GM12878 (cell line): ENCODE measurements at regions not wholly inside any gene's neighbourhood (a gene's known extent, or its start where the extent isn't known, plus 50 kb on each side); places are given as distances from the start of the nearest gene placed in this dataset.

Experiments used
- ATAC-seq: fragments of 200-7000 bp; cut with Tn5 transposase; 3 replicates; pipeline ENCODE4 v1.9.1; 2020; ENCODE audit warnings: mild to moderate bottlenecking, moderate library complexity
- BruUV-seq: library from RNA; stranded (reverse); fragments of 400-500 nt; replicated peaks from 2 replicates; lab custom pipeline; 2021; lab: Mats Ljungman, UMichigan
- CTCF ChIA-PET: fragments of 300-600 bp; sonication (Branson Sonifier 250); formaldehyde crosslinking; extraction: SDS; loops from one replicate; lab custom pipeline; 2021; ENCODE audit warnings: inconsistent platforms; lab: Yijun Ruan, JAX
- POLR2A ChIA-PET: fragments of 350-600 bp; formaldehyde crosslinking; extraction: SDS; loops from one replicate; lab custom pipeline; 2021; ENCODE audit warnings: inconsistent platforms; lab: Charles Lee
- RAD21 ChIA-PET: fragments of 300-600 bp; sonication (Branson Sonifier 250); formaldehyde crosslinking; loops from one replicate; lab custom pipeline; 2023; ENCODE audit warnings: antibody characterized with exemption; ENCODE audit not compliant: unreplicated experiment; lab: Charles Lee
- SMC1A ChIA-PET: fragments of 300-600 bp; sonication (Branson Sonifier 250); formaldehyde crosslinking; loops from one replicate; lab custom pipeline; 2023; ENCODE audit not compliant: unreplicated experiment, uncharacterized antibody; lab: Charles Lee
- DNase-seq: peaks from one replicate; pipeline ENCODE4 v3.0.0-alpha.2; 2011; ENCODE audit warnings: low read depth, low spot score
- FAIRE-seq: peaks from 3 replicates; lab custom pipeline; 2011; peaks lifted over from hg19 to GRCh38; lab: Jason Lieb, UNC
- H2AFZ ChIP-seq: 2 replicates; pipeline ENCODE4 v1.6.0; 2011; ENCODE audit warnings: low read depth, low read length, control low read depth; ENCODE audit not compliant: control insufficient read depth
- H3K27ac ChIP-seq: 2 replicates; pipeline ENCODE4 v1.5.1; 2011; ENCODE audit warnings: control low read depth; ENCODE audit not compliant: control insufficient read depth, insufficient read depth
- H3K27me3 ChIP-seq, 2 experiments: replicated peaks in 1 of 2; 2 replicates each; pipeline versions ENCODE4 v1.6.0 to v1.6.1; 2011; ENCODE audit warnings: low read length in 1 of 2; ENCODE audit not compliant: control insufficient read depth in 2 of 2, insufficient read depth in 2 of 2
- H3K36me3 ChIP-seq, 2 experiments: 2 replicates each; pipeline ENCODE4 v1.5.1; 2011; ENCODE audit warnings: low read length in 1 of 2; ENCODE audit not compliant: control insufficient read depth in 2 of 2, insufficient read depth in 2 of 2
- H3K4me1 ChIP-seq: 2 replicates; pipeline ENCODE4 v1.6.1; 2011; ENCODE audit warnings: mild to moderate bottlenecking, low read length, moderate library complexity, mixed read lengths; ENCODE audit not compliant: control insufficient read depth, insufficient read depth
- H3K4me2 ChIP-seq: 2 replicates; pipeline ENCODE4 v1.6.0; 2011; ENCODE audit warnings: control low read depth; ENCODE audit not compliant: control insufficient read depth, insufficient read depth
- H3K4me3 ChIP-seq: fragments of 200-600 bp; sonication (generic); 2 replicates; pipeline ENCODE4 v1.5.1; 2016
- H3K79me2 ChIP-seq: 2 replicates; pipeline ENCODE4 v1.6.0; 2011; ENCODE audit warnings: low read length; ENCODE audit not compliant: control insufficient read depth, insufficient read depth
- H3K9ac ChIP-seq: 2 replicates; pipeline ENCODE4 v1.8.0; 2011; ENCODE audit warnings: low read length, control low read depth, mixed read lengths; ENCODE audit not compliant: control insufficient read depth, insufficient read depth
- H3K9me3 ChIP-seq: replicated peaks from 3 replicates; pipeline ENCODE4 v1.5.1; 2011; ENCODE audit warnings: mild to moderate bottlenecking, low read length; ENCODE audit not compliant: control insufficient read depth, insufficient read depth
- H4K20me1 ChIP-seq: 2 replicates; pipeline ENCODE4 v1.6.0; 2011; ENCODE audit not compliant: control insufficient read depth, insufficient read depth
- ATF3 ChIP-seq: IDR thresholded peaks from 2 replicates; pipeline ENCODE4 v1.6.1; 2011; ENCODE audit warnings: low read depth, mild to moderate bottlenecking, low read length, moderate library complexity, borderline replicate concordance; ENCODE audit errors: extremely low read depth
- BCL11A ChIP-seq: IDR thresholded peaks from 2 replicates; pipeline ENCODE4 v1.6.1; 2011; ENCODE audit warnings: low read depth, low read length
- BMI1 ChIP-seq: fragments of 450-650 bp; IDR thresholded peaks from 2 replicates; pipeline ENCODE4 v1.6.1; 2016; ENCODE audit warnings: mild to moderate bottlenecking, moderate library complexity, borderline replicate concordance
- CBFB ChIP-seq: IDR thresholded peaks from 2 replicates; pipeline ENCODE4 v1.6.1; 2016; ENCODE audit warnings: antibody characterized with exemption, low read depth
- DPF2 ChIP-seq: fragments of 450-650 bp; IDR thresholded peaks from 2 replicates; pipeline ENCODE4 v1.6.1; 2017; ENCODE audit warnings: mild to moderate bottlenecking
- ETV6 ChIP-seq, 2 experiments: fragments of 450-650 bp in 1 of 2; IDR thresholded peaks in 1 of 2; conservative IDR thresholded peaks in 1 of 2; 2 replicates each; pipeline ENCODE4 v1.6.1; 2014; ENCODE audit warnings: antibody characterized with exemption in 1 of 2, borderline replicate concordance in 1 of 2, low read depth in 1 of 2, mild to moderate bottlenecking in 1 of 2, moderate library complexity in 1 of 2
- GATAD2B ChIP-seq: fragments of 450-650 bp; conservative IDR thresholded peaks from 2 replicates; pipeline ENCODE4 v1.6.1; 2017; ENCODE audit warnings: low read depth, mild to moderate bottlenecking, moderate library complexity
- KAT2A ChIP-seq: conservative IDR thresholded peaks from 2 replicates; pipeline ENCODE4 v1.6.1; 2011; ENCODE audit warnings: low read depth, low read length; ENCODE audit not compliant: control insufficient read depth
- PAX5 ChIP-seq: IDR thresholded peaks from 2 replicates; pipeline ENCODE4 v1.6.1; 2011; ENCODE audit warnings: low read depth, low read length, borderline replicate concordance
- RAD21 ChIP-seq: IDR thresholded peaks from 2 replicates; pipeline ENCODE4 v1.6.1; 2011; ENCODE audit warnings: mild to moderate bottlenecking, low read depth, low read length, moderate library complexity; ENCODE audit not compliant: insufficient read depth
- RCOR1 ChIP-seq: conservative IDR thresholded peaks from 2 replicates; pipeline ENCODE4 v1.6.1; 2012; ENCODE audit warnings: low read depth, low read length, improper control_type of control experiment
- RELA ChIP-seq: fragments of 450-650 bp; IDR thresholded peaks from 2 replicates; pipeline ENCODE4 v1.8.0; 2014; ENCODE audit warnings: borderline replicate concordance; ENCODE audit not compliant: partially characterized antibody
- SMAD5 ChIP-seq: IDR thresholded peaks from 2 replicates; pipeline ENCODE4 v1.6.1; 2016; ENCODE audit warnings: antibody characterized with exemption, low read depth
- SRF ChIP-seq, 2 experiments: IDR thresholded peaks; 2 replicates each; pipeline ENCODE4 v1.6.1; 2011; ENCODE audit warnings: low read depth in 2 of 2, low read length in 2 of 2, mild to moderate bottlenecking in 1 of 2, moderate library complexity in 1 of 2
- TBL1XR1 ChIP-seq: IDR thresholded peaks from 2 replicates; pipeline ENCODE4 v1.6.1; 2012; ENCODE audit warnings: low read depth, low read length, improper control_type of control experiment
- ZNF207 ChIP-seq: fragments of 450-650 bp; IDR thresholded peaks from 2 replicates; pipeline ENCODE4 v1.6.1; 2014; ENCODE audit warnings: antibody characterized with exemption, mild to moderate bottlenecking, borderline replicate concordance
- ZNF24 ChIP-seq: fragments of 450-650 bp; IDR thresholded peaks from 2 replicates; pipeline ENCODE4 v1.6.1; 2017; ENCODE audit warnings: antibody characterized with exemption, mild to moderate bottlenecking
- WGBS: methylation state at CpG from one replicate; pipeline ENCODE4 v1.1.6; 2016; ENCODE audit warnings: low lambda C conversion rate; ENCODE audit not compliant: insufficient replicate concordance, insufficient coverage; ENCODE audit errors: missing lambda C conversion rate; 5-methylcytosine and 5-hydroxymethylcytosine counted together
- in situ Hi-C: fragments of 300-500 bp; cut with MboI; formaldehyde crosslinking; loops from 9 replicates; pipeline ENCODE4 v1.14.3; 2018; ENCODE audit warnings: mixed read lengths
- intact Hi-C: fragments of 100-400 bp; cut with micrococcal nuclease; formaldehyde crosslinking; loops from one replicate; pipeline ENCODE4 v1.14.2; 2022; ENCODE audit not compliant: unreplicated experiment

DNA sequence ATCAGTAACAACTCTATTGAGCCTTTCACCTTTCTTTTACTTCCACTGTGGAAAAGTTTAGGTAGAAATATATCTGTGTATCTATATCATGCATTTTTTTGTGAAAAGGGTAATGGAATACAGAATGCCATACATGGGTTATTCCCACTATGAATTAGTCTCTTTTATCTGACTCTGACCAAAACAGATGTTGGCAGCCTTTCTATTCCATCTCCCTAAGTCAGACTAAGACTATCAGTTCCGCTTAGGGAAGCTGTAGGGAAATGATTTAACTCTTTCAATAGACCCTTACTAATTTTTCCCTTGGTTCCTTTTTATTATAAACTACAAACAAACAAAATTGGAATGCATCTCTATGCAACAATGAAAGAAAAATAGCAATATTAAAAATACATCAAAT lies 92.3 kb upstream of the LEF1 start:
- H3K79me2 ChIP-seq: no peaks in the 10 kb centered on the region
- in situ Hi-C loops: no loop called here
- ATAC-seq (no peak), FAIRE-seq (no peak)
- no TSS peak for BruUV-seq
- no peak overlapping the region for H2AFZ ChIP-seq
- no peaks in the 10 kb centered on the region for H4K20me1 ChIP-seq
- H3K9ac ChIP-seq: no peak overlapping the region
- intact Hi-C loops: no loop called here
- H3K9me3 ChIP-seq: no peaks in the 10 kb centered on the region
- 0% methylated on average over 1 of the region's 1 CpG for WGBS
- no peak overlapping the region for H3K4me3 ChIP-seq
- no peaks in the 10 kb centered on the region for H3K27me3 ChIP-seq
- H3K4me2 ChIP-seq: no peak overlapping the region
- TF ChIP-seq DPF2 (no peak), ZNF24 (no peak), ETV6 (conservative IDR thresholded peaks at IDR 0.05 in 1 of 2, IDR thresholded peaks at IDR 0.05 in 1 of 2; ENCODE audit: borderline replicate concordance in 1 of 2, low read depth in 1 of 2) (no peak), SMAD5 (no peak), TBL1XR1 (no peak), RAD21 (no peak)
- TF ChIP-seq, all 136 proteins: peak for 0
- ChIA-PET SMC1A (no interaction called here), POLR2A (no interaction called here), RAD21 (no interaction called here), CTCF (no interaction called here)
- H3K4me1 ChIP-seq: no peaks in the 10 kb centered on the region
- H3K36me3 ChIP-seq: no peaks in the 10 kb centered on the region
- DNase-seq: no peak
- no peak overlapping the region for H3K27ac ChIP-seq

DNA sequence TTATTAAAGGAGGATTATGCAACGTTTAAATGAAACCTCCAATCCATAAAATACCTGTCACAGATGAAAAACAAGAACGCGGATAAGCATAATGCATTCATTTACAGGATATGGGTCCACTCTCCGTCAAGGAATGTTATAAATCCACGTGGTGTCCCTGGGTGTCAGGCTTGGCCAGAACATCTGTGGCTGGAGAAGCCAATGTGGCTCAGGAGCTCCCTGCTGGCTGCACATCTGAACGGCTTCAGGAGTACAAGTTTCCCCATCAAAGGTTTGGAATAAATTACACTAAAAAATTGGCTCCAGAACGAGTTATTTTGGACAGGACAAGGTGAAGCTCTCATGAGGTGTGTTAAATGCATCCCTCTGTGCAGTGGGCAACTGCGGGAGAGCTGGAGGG lies 87.8 kb upstream of the LEF1 start:
- POLR2A ChIA-PET: no interaction called here
- H3K36me3 ChIP-seq: no peaks in the 10 kb centered on the region
- H3K9ac ChIP-seq: no peak overlapping the region
- no peaks in the 10 kb centered on the region for H3K27me3 ChIP-seq
- CTCF ChIA-PET: interaction anchor here (2.1 kb wide), 1 partner anchor 238 kb away, joined by 7 read pairs; no protein-coding TSS in a partner anchor
- in situ Hi-C loops (no loop called here), intact Hi-C loops (no loop called here)
- H3K79me2 ChIP-seq: no peaks in the 10 kb centered on the region
- H4K20me1 ChIP-seq: no peaks in the 10 kb centered on the region
- H3K4me3 ChIP-seq: no peak overlapping the region
- RAD21 ChIA-PET: interaction anchor here (1.5 kb wide), 1 partner anchor 237 kb away, joined by 3 read pairs; no protein-coding TSS in a partner anchor
- FAIRE-seq: no peak
- no peak overlapping the region for H2AFZ ChIP-seq
- no peak for ATAC-seq
- 27% methylated on average over 8 of the region's 8 CpGs for WGBS
- SMC1A ChIA-PET: no interaction called here
- no TSS peak for BruUV-seq
- H3K27ac ChIP-seq: no peak overlapping the region
- no peaks in the 10 kb centered on the region for H3K4me1 ChIP-seq
- no peaks in the 10 kb centered on the region for H3K9me3 ChIP-seq
- no peak overlapping the region for H3K4me2 ChIP-seq
- DNase-seq: no peak
- TF ChIP-seq RCOR1 (no peak), BMI1 (no peak), RELA (no peak), SRF (IDR thresholded peaks at IDR 0.05; ENCODE audit: low read depth in 2 of 2, low read length in 2 of 2) (no peak), ZNF207 (no peak), KAT2A (no peak), GATAD2B (no peak), ATF3 (no peak), PAX5 (no peak), CBFB (no peak), BCL11A (no peak)
